Adipose tissue (tissue), 3 donors: ENCODE measurements at regions not wholly inside any gene's neighbourhood (a gene's known extent, or its start where the extent isn't known, plus 50 kb on each side); places are given as distances from the start of the nearest gene placed in this dataset.

Experiments used
- H3K27ac ChIP-seq: one replicate; pipeline ENCODE4 v1.5.1; 2013; ENCODE audit warnings: low read depth, low read length
- WGBS, 3 donors: extraction: QIAGEN DNeasy Blood & Tissue Kit; methylation state at CpG; one replicate each; pipeline ENCODE4 v1.1.7; 2013; 5-methylcytosine and 5-hydroxymethylcytosine counted together
- donor health status: healthy with polysubstance abuse.
- donor health status: Bipolar disorder and iron deficiency.
- donor health status: healthy.

- WGBS, 3 donors, result 78 to 91% (median 88%) methylated on average over 6 of the region's 6 CpGs
- no peak overlapping the region for H3K27ac ChIP-seq
Measured at GRCh38 chr15:68515371-68516095, 63.3 kb upstream of the CORO2B start.

DNA sequence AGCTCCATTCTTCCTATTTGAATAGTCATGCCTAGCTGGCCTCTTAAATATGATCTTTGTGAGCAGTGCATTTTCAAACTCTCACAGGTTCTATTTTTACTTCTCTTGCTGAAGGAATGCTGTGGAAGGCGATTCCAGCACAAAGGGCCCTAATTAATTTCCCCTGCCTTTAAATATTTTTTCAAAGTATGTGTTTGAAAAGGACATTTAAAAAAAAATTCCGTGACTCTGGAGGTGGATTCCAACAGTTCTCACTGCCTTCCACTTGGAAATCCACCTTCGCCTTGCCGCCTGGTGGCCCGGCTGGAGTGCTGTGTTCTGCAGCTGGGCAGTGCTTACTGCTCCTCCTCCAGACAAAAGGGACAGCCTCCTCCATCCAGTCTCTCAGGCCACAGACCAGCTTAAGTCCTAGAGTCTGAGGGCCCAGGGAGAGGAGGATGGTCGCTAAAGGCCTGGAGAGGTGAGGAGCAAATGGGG lies 61.5 kb upstream of the CORO2B start:
- no peak overlapping the region for H3K27ac ChIP-seq
- 64 to 78% (median 77%) methylated on average over 6 of the region's 6 CpGs for WGBS, 3 donors

- 73 to 78% (median 75%) methylated on average over 6 of the region's 6 CpGs for WGBS, 3 donors
Measured at GRCh38 chr15:68518046-68518445, 60.7 kb upstream of the CORO2B start.

GRCh38 chr15:68518785-68519430 lies 59.9 kb upstream of the CORO2B start:
- 65 to 85% (median 68%) methylated on average over 6 of the region's 6 CpGs for WGBS, 3 donors
- no peak overlapping the region for H3K27ac ChIP-seq

More at GRCh38 chr15:68518046-68518445, 60.7 kb upstream of the CORO2B start:
- H3K27ac ChIP-seq, result no peak overlapping the region

- WGBS, 3 donors, result 51 to 67% (median 51%) methylated on average over 4 of the region's 4 CpGs
- no peak overlapping the region for H3K27ac ChIP-seq
Measured at GRCh38 chr15:68524753-68525584, 53.8 kb upstream of the CORO2B start.

- 75 to 83% (median 82%) methylated on average over 3 of the region's 3 CpGs for WGBS, 3 donors
- no peak overlapping the region for H3K27ac ChIP-seq
Measured at GRCh38 chr15:68525815-68526214, 53.0 kb upstream of the CORO2B start.

GRCh38 chr15:68526269-68526668 lies 52.5 kb upstream of the CORO2B start:
- no peak overlapping the region for H3K27ac ChIP-seq

DNA sequence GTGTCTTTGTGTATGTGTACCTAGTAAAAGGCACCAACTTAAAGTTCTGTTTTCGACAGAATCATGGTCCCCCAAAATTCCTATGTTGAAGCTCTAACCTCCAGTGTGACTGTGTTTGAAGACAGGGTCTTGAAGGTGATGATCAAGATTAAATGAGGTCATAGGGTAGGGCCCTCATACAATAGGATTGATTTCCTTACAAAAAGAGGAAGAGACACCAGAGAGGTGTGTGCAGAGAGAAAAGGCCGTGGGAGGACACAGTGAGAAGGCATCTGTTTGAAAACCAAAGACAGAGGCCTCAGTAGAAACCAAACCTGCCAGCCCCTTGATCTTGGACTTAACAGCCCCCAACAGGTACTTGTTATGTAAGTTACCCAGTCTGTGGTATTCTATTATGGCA lies 52.0 kb upstream of the CORO2B start:
- no peak overlapping the region for H3K27ac ChIP-seq
- 78 to 93% (median 79%) methylated on average over 2 of the region's 2 CpGs for WGBS, 3 donors

- no peak overlapping the region for H3K27ac ChIP-seq
- WGBS, 3 donors, result 14 to 23% (median 19%) methylated on average over 6 of the region's 6 CpGs
Measured at GRCh38 chr15:68528626-68529290, 50.0 kb upstream of the CORO2B start.
